ENCODE measurements at regions not wholly inside any gene's neighbourhood (a gene's known extent, or its start where the extent isn't known, plus 50 kb on each side); places are given as distances from the start of the nearest gene placed in this dataset.

DNA sequence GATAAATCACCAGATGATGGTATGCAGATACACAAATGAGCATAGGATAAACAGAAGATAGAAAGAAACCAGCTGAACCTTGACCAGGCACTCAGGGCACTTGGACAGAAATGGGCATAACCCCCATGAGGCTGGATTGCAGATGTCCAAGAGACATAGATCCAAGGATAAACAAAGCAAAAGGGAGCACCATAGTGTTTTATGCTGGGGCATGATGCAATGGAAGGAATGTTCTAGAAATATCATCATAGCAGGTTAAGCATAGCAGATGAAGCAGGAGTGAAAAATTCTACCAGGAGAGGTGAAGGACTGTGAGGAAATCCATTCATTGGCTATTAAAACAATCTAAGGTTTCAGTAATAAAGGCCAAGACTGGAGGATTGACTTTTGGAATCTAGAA, 70.5 kb upstream of the TES start:
- no peak for TF ChIP-seq POU2F2 (IDR thresholded peaks at IDR 0.05; ENCODE audit: low read depth, low read length)
- no peak for TF ChIP-seq POLR2AphosphoS5 (IDR thresholded peaks at IDR 0.05; ENCODE audit: low read depth, low read length)
- no peak for TF ChIP-seq SPI1 (IDR thresholded peaks at IDR 0.05; ENCODE audit: low read depth, low read length)
- TF ChIP-seq POLR2A (IDR thresholded peaks at IDR 0.05; ENCODE audit: low read depth, low read length) = no peak
- TF ChIP-seq TAF1 (IDR thresholded peaks at IDR 0.05; ENCODE audit: low read depth, low read length) = no peak

Measured in GM12891 (cell line).